GM12878 (cell line): ENCODE measurements at regions not wholly inside any gene's neighbourhood (a gene's known extent, or its start where the extent isn't known, plus 50 kb on each side); places are given as distances from the start of the nearest gene placed in this dataset.

Experiments
- ATAC-seq: fragments of 200-7000 bp; cut with Tn5 transposase; 3 replicates; pipeline ENCODE4 v1.9.1; 2020; ENCODE audit warnings: mild to moderate bottlenecking, moderate library complexity
- BruUV-seq: library from RNA; stranded (reverse); fragments of 400-500 nt; replicated peaks from 2 replicates; lab custom pipeline; 2021; lab: Mats Ljungman, UMichigan
- CTCF ChIA-PET: fragments of 300-600 bp; sonication (Branson Sonifier 250); formaldehyde crosslinking; extraction: SDS; loops from one replicate; lab custom pipeline; 2021; ENCODE audit warnings: inconsistent platforms; lab: Yijun Ruan, JAX
- POLR2A ChIA-PET: fragments of 350-600 bp; formaldehyde crosslinking; extraction: SDS; loops from one replicate; lab custom pipeline; 2021; ENCODE audit warnings: inconsistent platforms; lab: Charles Lee
- RAD21 ChIA-PET: fragments of 300-600 bp; sonication (Branson Sonifier 250); formaldehyde crosslinking; loops from one replicate; lab custom pipeline; 2023; ENCODE audit warnings: antibody characterized with exemption; ENCODE audit not compliant: unreplicated experiment; lab: Charles Lee
- SMC1A ChIA-PET: fragments of 300-600 bp; sonication (Branson Sonifier 250); formaldehyde crosslinking; loops from one replicate; lab custom pipeline; 2023; ENCODE audit not compliant: unreplicated experiment, uncharacterized antibody; lab: Charles Lee
- DNase-seq: peaks from one replicate; pipeline ENCODE4 v3.0.0-alpha.2; 2011; ENCODE audit warnings: low read depth, low spot score
- FAIRE-seq: peaks from 3 replicates; lab custom pipeline; 2011; peaks lifted over from hg19 to GRCh38; lab: Jason Lieb, UNC
- H2AFZ ChIP-seq: 2 replicates; pipeline ENCODE4 v1.6.0; 2011; ENCODE audit warnings: low read depth, low read length, control low read depth; ENCODE audit not compliant: control insufficient read depth
- H3K27ac ChIP-seq: 2 replicates; pipeline ENCODE4 v1.5.1; 2011; ENCODE audit warnings: control low read depth; ENCODE audit not compliant: control insufficient read depth, insufficient read depth
- H3K27me3 ChIP-seq, 2 experiments: replicated peaks in 1 of 2; 2 replicates each; pipeline versions ENCODE4 v1.6.0 to v1.6.1; 2011; ENCODE audit warnings: low read length in 1 of 2; ENCODE audit not compliant: control insufficient read depth in 2 of 2, insufficient read depth in 2 of 2
- H3K36me3 ChIP-seq, 2 experiments: 2 replicates each; pipeline ENCODE4 v1.5.1; 2011; ENCODE audit warnings: low read length in 1 of 2; ENCODE audit not compliant: control insufficient read depth in 2 of 2, insufficient read depth in 2 of 2
- H3K4me1 ChIP-seq: 2 replicates; pipeline ENCODE4 v1.6.1; 2011; ENCODE audit warnings: mild to moderate bottlenecking, low read length, moderate library complexity, mixed read lengths; ENCODE audit not compliant: control insufficient read depth, insufficient read depth
- H3K4me2 ChIP-seq: 2 replicates; pipeline ENCODE4 v1.6.0; 2011; ENCODE audit warnings: control low read depth; ENCODE audit not compliant: control insufficient read depth, insufficient read depth
- H3K4me3 ChIP-seq: fragments of 200-600 bp; sonication (generic); 2 replicates; pipeline ENCODE4 v1.5.1; 2016
- H3K79me2 ChIP-seq: 2 replicates; pipeline ENCODE4 v1.6.0; 2011; ENCODE audit warnings: low read length; ENCODE audit not compliant: control insufficient read depth, insufficient read depth
- H3K9ac ChIP-seq: 2 replicates; pipeline ENCODE4 v1.8.0; 2011; ENCODE audit warnings: low read length, control low read depth, mixed read lengths; ENCODE audit not compliant: control insufficient read depth, insufficient read depth
- H3K9me3 ChIP-seq: replicated peaks from 3 replicates; pipeline ENCODE4 v1.5.1; 2011; ENCODE audit warnings: mild to moderate bottlenecking, low read length; ENCODE audit not compliant: control insufficient read depth, insufficient read depth
- H4K20me1 ChIP-seq: 2 replicates; pipeline ENCODE4 v1.6.0; 2011; ENCODE audit not compliant: control insufficient read depth, insufficient read depth
- CBFB ChIP-seq: IDR thresholded peaks from 2 replicates; pipeline ENCODE4 v1.6.1; 2016; ENCODE audit warnings: antibody characterized with exemption, low read depth
- CREM ChIP-seq: IDR thresholded peaks from 2 replicates; pipeline ENCODE4 v1.6.1; 2014; ENCODE audit warnings: antibody characterized with exemption, low read depth
- ETV6 ChIP-seq, 2 experiments: fragments of 450-650 bp in 1 of 2; IDR thresholded peaks in 1 of 2; conservative IDR thresholded peaks in 1 of 2; 2 replicates each; pipeline ENCODE4 v1.6.1; 2014; ENCODE audit warnings: antibody characterized with exemption in 1 of 2, borderline replicate concordance in 1 of 2, low read depth in 1 of 2, mild to moderate bottlenecking in 1 of 2, moderate library complexity in 1 of 2
- RAD51 ChIP-seq: fragments of 450-650 bp; IDR thresholded peaks from 2 replicates; pipeline ENCODE4 v1.6.1; 2016; ENCODE audit warnings: moderate library complexity, mild to moderate bottlenecking, inconsistent platforms
- SPI1 ChIP-seq: IDR thresholded peaks from 2 replicates; pipeline ENCODE4 v1.6.1; 2011; ENCODE audit warnings: low read depth, mild to moderate bottlenecking, low read length, moderate library complexity, borderline replicate concordance; ENCODE audit not compliant: insufficient read depth
- ZNF207 ChIP-seq: fragments of 450-650 bp; IDR thresholded peaks from 2 replicates; pipeline ENCODE4 v1.6.1; 2014; ENCODE audit warnings: antibody characterized with exemption, mild to moderate bottlenecking, borderline replicate concordance
- ZSCAN29 ChIP-seq: fragments of 450-650 bp; IDR thresholded peaks from 2 replicates; pipeline ENCODE4 v1.6.1; 2017; ENCODE audit warnings: mild to moderate bottlenecking, moderate library complexity
- WGBS: methylation state at CpG from one replicate; pipeline ENCODE4 v1.1.6; 2016; ENCODE audit warnings: low lambda C conversion rate; ENCODE audit not compliant: insufficient replicate concordance, insufficient coverage; ENCODE audit errors: missing lambda C conversion rate; 5-methylcytosine and 5-hydroxymethylcytosine counted together
- in situ Hi-C: fragments of 300-500 bp; cut with MboI; formaldehyde crosslinking; loops from 9 replicates; pipeline ENCODE4 v1.14.3; 2018; ENCODE audit warnings: mixed read lengths
- intact Hi-C: fragments of 100-400 bp; cut with micrococcal nuclease; formaldehyde crosslinking; loops from one replicate; pipeline ENCODE4 v1.14.2; 2022; ENCODE audit not compliant: unreplicated experiment
- TF ChIP-seq, protein P1 (sequence below): IDR thresholded peaks from 2 replicates; pipeline ENCODE4 v1.6.1; 2011; ENCODE audit warnings: mild to moderate bottlenecking, low read depth, low read length, moderate library complexity; ENCODE audit not compliant: insufficient replicate concordance
- TF ChIP-seq, protein P2 (sequence below): fragments of 450-650 bp; IDR thresholded peaks from 2 replicates; pipeline ENCODE4 v1.6.1; 2017; ENCODE audit warnings: mild to moderate bottlenecking, moderate library complexity
- TF ChIP-seq, protein P3 (sequence below): fragments of 450-650 bp; IDR thresholded peaks from 2 replicates; pipeline ENCODE4 v1.6.1; 2016; ENCODE audit warnings: mild to moderate bottlenecking

DNA sequence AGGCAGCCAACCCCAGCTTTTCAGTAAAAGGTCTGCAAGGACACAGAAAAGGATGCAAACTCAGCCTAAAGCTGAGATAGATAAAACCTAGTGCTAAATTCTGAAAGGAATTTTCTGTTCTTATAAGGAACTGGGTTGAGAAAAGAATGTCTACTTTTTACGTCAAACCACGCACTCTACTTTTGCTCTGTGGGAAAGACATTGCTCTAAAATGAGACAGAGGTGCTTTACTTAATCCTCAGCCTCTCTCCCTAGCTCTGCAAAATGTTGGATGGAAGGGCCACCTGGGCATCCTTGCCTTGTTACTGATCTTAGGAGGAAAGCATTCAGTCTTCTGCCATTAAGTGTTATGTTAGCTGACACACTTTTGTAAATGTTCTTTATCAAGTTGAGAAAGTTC, 72.1 kb upstream of the LINC00305 start:
- in situ Hi-C loops (no loop called here), intact Hi-C loops (no loop called here)
- CTCF ChIA-PET: interaction anchor here (0.9 kb wide), 1 partner anchor 20 kb away, joined by 3 read pairs; no protein-coding TSS in a partner anchor
- H3K4me3 ChIP-seq: no peak overlapping the region
- TF ChIP-seq ZNF207: no peak
- TF ChIP-seq, protein P1, sequence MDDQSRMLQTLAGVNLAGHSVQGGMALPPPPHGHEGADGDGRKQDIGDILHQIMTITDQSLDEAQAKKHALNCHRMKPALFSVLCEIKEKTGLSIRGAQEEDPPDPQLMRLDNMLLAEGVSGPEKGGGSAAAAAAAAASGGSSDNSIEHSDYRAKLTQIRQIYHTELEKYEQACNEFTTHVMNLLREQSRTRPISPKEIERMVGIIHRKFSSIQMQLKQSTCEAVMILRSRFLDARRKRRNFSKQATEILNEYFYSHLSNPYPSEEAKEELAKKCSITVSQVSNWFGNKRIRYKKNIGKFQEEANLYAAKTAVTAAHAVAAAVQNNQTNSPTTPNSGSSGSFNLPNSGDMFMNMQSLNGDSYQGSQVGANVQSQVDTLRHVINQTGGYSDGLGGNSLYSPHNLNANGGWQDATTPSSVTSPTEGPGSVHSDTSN: no peak
- TF ChIP-seq ETV6 (conservative IDR thresholded peaks at IDR 0.05 in 1 of 2, IDR thresholded peaks at IDR 0.05 in 1 of 2; ENCODE audit: borderline replicate concordance in 1 of 2, low read depth in 1 of 2): no peak
- no peak for TF ChIP-seq RAD51
- no TSS peak for BruUV-seq
- ATAC-seq (no peak), DNase-seq (no peak), FAIRE-seq (no peak)
- no peak overlapping the region for H2AFZ ChIP-seq
- H3K9me3 ChIP-seq: no peaks in the 10 kb centered on the region
- POLR2A ChIA-PET: no interaction called here
- no peaks in the 10 kb centered on the region for H3K27me3 ChIP-seq
- no peak overlapping the region for H3K9ac ChIP-seq
- H3K36me3 ChIP-seq: no peaks in the 10 kb centered on the region
- H3K4me1 ChIP-seq: no peaks in the 10 kb centered on the region
- H3K4me2 ChIP-seq: no peak overlapping the region
- no peaks in the 10 kb centered on the region for H3K79me2 ChIP-seq
- RAD21 ChIA-PET: no interaction called here
- no peaks in the 10 kb centered on the region for H4K20me1 ChIP-seq
- WGBS: 88% methylated on average over 2 of the region's 2 CpGs
- no peak overlapping the region for H3K27ac ChIP-seq
- SMC1A ChIA-PET: interaction anchor here (1.0 to 1.7 kb wide), 8 partner anchors 13 to 120 kb away, joined by 3 to 5 read pairs (median 3); no protein-coding TSS in a partner anchor

DNA sequence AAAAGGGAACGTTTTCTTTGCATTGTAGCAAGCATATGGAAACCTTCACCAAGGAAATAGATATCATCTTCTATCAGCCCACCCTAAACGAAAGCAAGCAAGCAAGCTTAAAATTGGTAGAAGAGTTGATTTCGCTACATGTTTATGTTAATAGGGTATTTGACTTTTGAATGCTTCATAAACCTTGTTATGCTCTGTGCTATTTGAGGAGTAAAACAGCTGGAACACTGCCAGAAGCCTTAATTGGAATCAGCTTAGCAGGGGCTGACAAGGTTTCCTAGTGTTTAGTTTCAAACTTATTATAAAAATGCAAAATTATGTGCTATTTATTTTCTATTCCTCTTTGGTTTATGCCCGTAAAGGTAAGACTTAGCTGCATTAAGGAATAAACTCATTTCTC, 70.6 kb upstream of the LINC00305 start:
- SMC1A ChIA-PET: interaction anchor here (0.6 to 1.0 kb wide), 5 partner anchors 16 to 877 kb away, joined by 3 to 5 read pairs (median 3); no protein-coding TSS in a partner anchor
- in situ Hi-C loops (no loop called here), intact Hi-C loops (no loop called here)
- Histone ChIP-seq H3K4me3 (no peak overlapping the region), H2AFZ (no peak overlapping the region), H3K36me3 (no peaks in the 10 kb centered on the region), H3K9ac (no peak overlapping the region), H3K27me3 (no peaks in the 10 kb centered on the region), H3K4me1 (no peaks in the 10 kb centered on the region), H4K20me1 (no peaks in the 10 kb centered on the region), H3K27ac (no peak overlapping the region), H3K79me2 (no peaks in the 10 kb centered on the region), H3K4me2 (no peak overlapping the region), H3K9me3 (no peaks in the 10 kb centered on the region)
- DNase-seq (no peak), FAIRE-seq (no peak), ATAC-seq (no peak)
- RAD21 ChIA-PET: no interaction called here
- CTCF ChIA-PET: interaction anchor here (0.8 to 1.2 kb wide), 4 partner anchors 12 to 99 kb away, joined by 3 read pairs; no protein-coding TSS in a partner anchor
- WGBS: 44% methylated on average over 4 of the region's 4 CpGs
- no TSS peak for BruUV-seq
- POLR2A ChIA-PET: interaction anchor here (1.3 kb wide), 1 partner anchor 17 kb away, joined by 5 read pairs; no protein-coding TSS in a partner anchor
- TF ChIP-seq CREM: no peak
- no peak for TF ChIP-seq SPI1
- TF ChIP-seq ZSCAN29: no peak
- TF ChIP-seq, protein P2, sequence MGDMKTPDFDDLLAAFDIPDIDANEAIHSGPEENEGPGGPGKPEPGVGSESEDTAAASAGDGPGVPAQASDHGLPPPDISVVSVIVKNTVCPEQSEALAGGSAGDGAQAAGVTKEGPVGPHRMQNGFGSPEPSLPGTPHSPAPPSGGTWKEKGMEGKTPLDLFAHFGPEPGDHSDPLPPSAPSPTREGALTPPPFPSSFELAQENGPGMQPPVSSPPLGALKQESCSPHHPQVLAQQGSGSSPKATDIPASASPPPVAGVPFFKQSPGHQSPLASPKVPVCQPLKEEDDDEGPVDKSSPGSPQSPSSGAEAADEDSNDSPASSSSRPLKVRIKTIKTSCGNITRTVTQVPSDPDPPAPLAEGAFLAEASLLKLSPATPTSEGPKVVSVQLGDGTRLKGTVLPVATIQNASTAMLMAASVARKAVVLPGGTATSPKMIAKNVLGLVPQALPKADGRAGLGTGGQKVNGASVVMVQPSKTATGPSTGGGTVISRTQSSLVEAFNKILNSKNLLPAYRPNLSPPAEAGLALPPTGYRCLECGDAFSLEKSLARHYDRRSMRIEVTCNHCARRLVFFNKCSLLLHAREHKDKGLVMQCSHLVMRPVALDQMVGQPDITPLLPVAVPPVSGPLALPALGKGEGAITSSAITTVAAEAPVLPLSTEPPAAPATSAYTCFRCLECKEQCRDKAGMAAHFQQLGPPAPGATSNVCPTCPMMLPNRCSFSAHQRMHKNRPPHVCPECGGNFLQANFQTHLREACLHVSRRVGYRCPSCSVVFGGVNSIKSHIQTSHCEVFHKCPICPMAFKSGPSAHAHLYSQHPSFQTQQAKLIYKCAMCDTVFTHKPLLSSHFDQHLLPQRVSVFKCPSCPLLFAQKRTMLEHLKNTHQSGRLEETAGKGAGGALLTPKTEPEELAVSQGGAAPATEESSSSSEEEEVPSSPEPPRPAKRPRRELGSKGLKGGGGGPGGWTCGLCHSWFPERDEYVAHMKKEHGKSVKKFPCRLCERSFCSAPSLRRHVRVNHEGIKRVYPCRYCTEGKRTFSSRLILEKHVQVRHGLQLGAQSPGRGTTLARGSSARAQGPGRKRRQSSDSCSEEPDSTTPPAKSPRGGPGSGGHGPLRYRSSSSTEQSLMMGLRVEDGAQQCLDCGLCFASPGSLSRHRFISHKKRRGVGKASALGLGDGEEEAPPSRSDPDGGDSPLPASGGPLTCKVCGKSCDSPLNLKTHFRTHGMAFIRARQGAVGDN: no peak
- no peak for TF ChIP-seq CBFB
- TF ChIP-seq, protein P3, sequence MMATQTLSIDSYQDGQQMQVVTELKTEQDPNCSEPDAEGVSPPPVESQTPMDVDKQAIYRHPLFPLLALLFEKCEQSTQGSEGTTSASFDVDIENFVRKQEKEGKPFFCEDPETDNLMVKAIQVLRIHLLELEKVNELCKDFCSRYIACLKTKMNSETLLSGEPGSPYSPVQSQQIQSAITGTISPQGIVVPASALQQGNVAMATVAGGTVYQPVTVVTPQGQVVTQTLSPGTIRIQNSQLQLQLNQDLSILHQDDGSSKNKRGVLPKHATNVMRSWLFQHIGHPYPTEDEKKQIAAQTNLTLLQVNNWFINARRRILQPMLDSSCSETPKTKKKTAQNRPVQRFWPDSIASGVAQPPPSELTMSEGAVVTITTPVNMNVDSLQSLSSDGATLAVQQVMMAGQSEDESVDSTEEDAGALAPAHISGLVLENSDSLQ: no peak
